Mesenchymal stem cell (in vitro differentiated cells and primary cell): ENCODE measurements at regions not wholly inside any gene's neighbourhood (a gene's known extent, or its start where the extent isn't known, plus 50 kb on each side); places are given as distances from the start of the nearest gene placed in this dataset.

Experiments
- DNase-seq: peaks from one replicate; pipeline ENCODE4 v3.0.0-alpha.2; 2013
- H2AFZ ChIP-seq: one replicate; pipeline ENCODE4 v1.6.1; 2013; ENCODE audit warnings: low read depth, mild to moderate bottlenecking, control low read depth, inconsistent platforms, low read length, moderate library complexity
- H2AK5ac ChIP-seq: 2 replicates; pipeline ENCODE4 v1.6.1; 2013; ENCODE audit warnings: low read length, moderate library complexity, mild to moderate bottlenecking, inconsistent platforms; ENCODE audit not compliant: severe bottlenecking
- H2BK120ac ChIP-seq: one replicate; pipeline ENCODE4 v1.6.1; 2013; ENCODE audit warnings: low read depth, mild to moderate bottlenecking, inconsistent platforms, low read length, moderate library complexity
- H2BK12ac ChIP-seq, 2 experiments: one replicate each; pipeline ENCODE4 v1.6.1; 2013; ENCODE audit warnings: inconsistent platforms in 2 of 2, low read length in 2 of 2, mild to moderate bottlenecking in 2 of 2, moderate library complexity in 2 of 2, control low read depth in 1 of 2
- H2BK15ac ChIP-seq: one replicate; pipeline ENCODE4 v1.6.1; 2013; ENCODE audit warnings: mild to moderate bottlenecking, low read depth, inconsistent platforms; ENCODE audit not compliant: poor library complexity, severe bottlenecking
- H2BK5ac ChIP-seq: 2 replicates; pipeline ENCODE4 v1.6.1; 2013; ENCODE audit warnings: low read depth, mild to moderate bottlenecking, low read length, control low read depth, inconsistent platforms; ENCODE audit not compliant: poor library complexity, severe bottlenecking
- H3K14ac ChIP-seq, 2 experiments: one replicate each; pipeline ENCODE4 v1.6.1; 2013; ENCODE audit warnings: inconsistent platforms in 2 of 2, low read length in 2 of 2, control low read depth in 1 of 2, mild to moderate bottlenecking in 1 of 2, moderate library complexity in 1 of 2
- H3K18ac ChIP-seq, 2 experiments: one replicate each; pipeline ENCODE4 v1.6.1; 2013; ENCODE audit warnings: inconsistent platforms in 2 of 2, low read length in 2 of 2, control low read depth in 1 of 2, low read depth in 1 of 2, mild to moderate bottlenecking in 1 of 2
- H3K23ac ChIP-seq, 2 experiments: one replicate each; pipeline ENCODE4 v1.6.1; 2013; ENCODE audit warnings: inconsistent platforms in 2 of 2, low read length in 2 of 2, mild to moderate bottlenecking in 2 of 2, moderate library complexity in 2 of 2, control low read depth in 1 of 2
- H3K27ac ChIP-seq: 2 replicates; pipeline ENCODE4 v1.5.1; 2013; ENCODE audit warnings: mild to moderate bottlenecking, moderate library complexity, low read length, control low read depth, inconsistent platforms; ENCODE audit not compliant: poor library complexity, severe bottlenecking
- H3K27me3 ChIP-seq, 2 experiments: 2 replicates each; pipeline versions ENCODE4 v1.6.1 to v1.7.0; 2013; ENCODE audit warnings: low read length in 2 of 2, mild to moderate bottlenecking in 2 of 2, moderate library complexity in 2 of 2, control low read depth in 1 of 2, inconsistent platforms in 1 of 2; ENCODE audit not compliant: control insufficient read depth in 1 of 2, insufficient read depth in 1 of 2
- H3K36me3 ChIP-seq, 2 experiments: 2 replicates each; pipeline versions ENCODE4 v1.6.1 to v1.7.0; 2013; ENCODE audit warnings: low read length in 2 of 2, control low read depth in 1 of 2, inconsistent platforms in 1 of 2, low read depth in 1 of 2, mild to moderate bottlenecking in 1 of 2; ENCODE audit not compliant: insufficient read depth in 2 of 2, control insufficient read depth in 1 of 2
- H3K4ac ChIP-seq, 2 experiments: one replicate each; pipeline ENCODE4 v1.6.1; 2013; ENCODE audit warnings: inconsistent platforms in 2 of 2, low read length in 2 of 2, mild to moderate bottlenecking in 2 of 2, moderate library complexity in 2 of 2, control low read depth in 1 of 2, low read depth in 1 of 2
- H3K4me1 ChIP-seq: 2 replicates; pipeline ENCODE4 v1.6.1; 2013; ENCODE audit warnings: low read depth, low read length, control low read depth; ENCODE audit not compliant: control insufficient read depth, insufficient read depth
- H3K4me2 ChIP-seq: 2 replicates; pipeline ENCODE4 v1.6.1; 2013; ENCODE audit warnings: low read length, mild to moderate bottlenecking, inconsistent platforms; ENCODE audit not compliant: poor library complexity, severe bottlenecking
- H3K4me3 ChIP-seq, 2 experiments: 2 replicates each; pipeline versions ENCODE4 v1.5.1 to v1.7.0; 2013; ENCODE audit warnings: low read length in 2 of 2, mild to moderate bottlenecking in 2 of 2, control low read depth in 1 of 2, low read depth in 1 of 2; ENCODE audit not compliant: insufficient read depth in 1 of 2
- H3K79me1 ChIP-seq: replicated peaks from 2 replicates; pipeline ENCODE4 v1.6.1; 2013; ENCODE audit warnings: mild to moderate bottlenecking, control low read depth, low read length, inconsistent platforms; ENCODE audit not compliant: poor library complexity, severe bottlenecking
- H3K9ac ChIP-seq: 2 replicates; pipeline ENCODE4 v1.7.0; 2013; ENCODE audit warnings: mild to moderate bottlenecking, low read length, moderate library complexity
- H3K9me3 ChIP-seq: 2 replicates; pipeline ENCODE4 v1.7.0; 2013; ENCODE audit warnings: mild to moderate bottlenecking, low read length; ENCODE audit not compliant: control insufficient read depth
- H4K8ac ChIP-seq: one replicate; pipeline ENCODE4 v1.6.1; 2013; ENCODE audit warnings: inconsistent platforms, mild to moderate bottlenecking, low read length, moderate library complexity
- H4K91ac ChIP-seq: one replicate; pipeline ENCODE4 v1.6.1; 2013; ENCODE audit warnings: mild to moderate bottlenecking, low read length, inconsistent platforms
- WGBS: methylation state at CpG from one replicate; pipeline ENCODE4 v1.1.7; 2013; ENCODE audit warnings: mixed read lengths; 5-methylcytosine and 5-hydroxymethylcytosine counted together

DNA sequence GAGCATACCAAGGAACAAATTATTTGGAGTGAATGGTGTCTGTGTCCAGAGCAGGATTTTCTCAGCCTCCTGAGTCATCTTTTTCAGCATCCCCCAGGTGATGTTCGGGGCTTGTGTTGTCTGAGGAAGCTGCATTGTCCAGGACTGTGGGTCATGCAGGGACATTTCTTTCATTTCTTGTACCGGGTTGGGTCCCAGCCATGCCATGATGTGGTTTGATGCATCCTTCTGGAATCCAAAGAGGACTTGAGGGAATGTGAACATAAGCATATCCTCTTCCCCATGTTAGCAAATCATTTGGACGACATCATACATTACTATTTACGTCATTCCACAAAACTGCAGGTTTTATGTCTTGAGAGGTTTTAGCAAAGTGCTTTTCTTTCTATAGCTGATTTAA is 797.8 kb downstream of the CCDC85A start:
- Histone ChIP-seq H3K9me3 (peaks cover 20% of the 10 kb centered on the region), H4K8ac (no peak overlapping the region), H2BK120ac (no peak overlapping the region), H2BK12ac (no peak overlapping the region), H4K91ac (no peak overlapping the region), H3K14ac (no peak overlapping the region), H3K9ac (no peak overlapping the region), H2BK5ac (no peak overlapping the region), H3K36me3 (no peaks in the 10 kb centered on the region), H3K4me2 (no peak overlapping the region), H3K27ac (no peak overlapping the region), H2AFZ (no peak overlapping the region), H3K4me1 (no peaks in the 10 kb centered on the region), H3K23ac (no peak overlapping the region), H3K4ac (no peak overlapping the region), H2BK15ac (no peak overlapping the region), H2AK5ac (no peak overlapping the region), H3K4me3 (no peak overlapping the region), H3K79me1 (no peaks in the 10 kb centered on the region), H3K27me3 (no peaks in the 10 kb centered on the region), H3K18ac (no peak overlapping the region)
- WGBS = 43% methylated on average over 2 of the region's 4 CpGs
- DNase-seq = peak; percentile 24

GRCh38 chr2:56985609-56986008 is 801.8 kb downstream of the CCDC85A start:
- Histone ChIP-seq H3K4me2 (no peak overlapping the region), H4K91ac (no peak overlapping the region), H2BK15ac (no peak overlapping the region), H3K4ac (no peak overlapping the region), H2BK12ac (no peak overlapping the region), H3K18ac (no peak overlapping the region), H4K8ac (no peak overlapping the region), H3K36me3 (no peaks in the 10 kb centered on the region), H3K27me3 (no peaks in the 10 kb centered on the region), H3K4me1 (no peaks in the 10 kb centered on the region), H3K14ac (no peak overlapping the region), H2BK5ac (no peak overlapping the region), H3K4me3 (no peak overlapping the region), H3K27ac (no peak overlapping the region), H3K9me3 (peaks cover 3% of the 10 kb centered on the region), H2BK120ac (no peak overlapping the region), H3K9ac (no peak overlapping the region), H3K23ac (no peak overlapping the region), H2AK5ac (no peak overlapping the region), H2AFZ (no peak overlapping the region), H3K79me1 (no peaks in the 10 kb centered on the region)
- DNase-seq = no peak

GRCh38 chr2:57022496-57022895 is 838.7 kb downstream of the CCDC85A start:
- Histone ChIP-seq H3K4me3 (no peak overlapping the region), H3K27me3 (no peaks in the 10 kb centered on the region), H3K9me3 (peaks cover 15% of the 10 kb centered on the region)

GRCh38 chr2:57044931-57045635 is 861.3 kb downstream of the CCDC85A start:
- Histone ChIP-seq H3K14ac (no peak overlapping the region), H2BK120ac (no peak overlapping the region), H3K79me1 (no peaks in the 10 kb centered on the region), H3K4me2 (no peak overlapping the region), H3K27me3 (no peaks in the 10 kb centered on the region), H3K4me3 (no peak overlapping the region), H3K27ac (no peak overlapping the region), H3K9me3 (peaks cover 3% of the 10 kb centered on the region), H2BK12ac (no peak overlapping the region), H2BK5ac (no peak overlapping the region), H2BK15ac (no peak overlapping the region), H3K4me1 (no peaks in the 10 kb centered on the region), H3K36me3 (no peaks in the 10 kb centered on the region), H3K18ac (no peak overlapping the region), H3K9ac (no peak overlapping the region), H3K4ac (no peak overlapping the region), H2AFZ (no peak overlapping the region), H3K23ac (no peak overlapping the region), H2AK5ac (no peak overlapping the region), H4K91ac (no peak overlapping the region), H4K8ac (no peak overlapping the region)
- no peak for DNase-seq
- whole genome bisulfite sequencing = 96% methylated on average over 4 of the region's 4 CpGs

More at GRCh38 chr2:57022496-57022895, 838.7 kb downstream of the CCDC85A start:
- no peak overlapping the region for H3K18ac ChIP-seq
- H3K23ac ChIP-seq = no peak overlapping the region
- no peak overlapping the region for H2BK12ac ChIP-seq
- no peak overlapping the region for H2AK5ac ChIP-seq
- H3K4me2 ChIP-seq = no peak overlapping the region
- 70% methylated on average over 4 of the region's 6 CpGs for WGBS
- no peak overlapping the region for H2BK15ac ChIP-seq
- H3K36me3 ChIP-seq = no peaks in the 10 kb centered on the region
- H3K9ac ChIP-seq = no peak overlapping the region
- H3K79me1 ChIP-seq = no peaks in the 10 kb centered on the region
- no peak overlapping the region for H2BK120ac ChIP-seq
- peak; percentile 1 for DNase-seq
- H2BK5ac ChIP-seq = no peak overlapping the region
- H3K4me1 ChIP-seq = no peaks in the 10 kb centered on the region
- H3K27ac ChIP-seq = no peak overlapping the region
- H4K91ac ChIP-seq = no peak overlapping the region
- H3K4ac ChIP-seq = no peak overlapping the region
- no peak overlapping the region for H3K14ac ChIP-seq
- no peak overlapping the region for H4K8ac ChIP-seq
- no peak overlapping the region for H2AFZ ChIP-seq
